ENCODE measurements at regions not wholly inside any gene's neighbourhood (a gene's known extent, or its start where the extent isn't known, plus 50 kb on each side); places are given as distances from the start of the nearest gene placed in this dataset.

DNA sequence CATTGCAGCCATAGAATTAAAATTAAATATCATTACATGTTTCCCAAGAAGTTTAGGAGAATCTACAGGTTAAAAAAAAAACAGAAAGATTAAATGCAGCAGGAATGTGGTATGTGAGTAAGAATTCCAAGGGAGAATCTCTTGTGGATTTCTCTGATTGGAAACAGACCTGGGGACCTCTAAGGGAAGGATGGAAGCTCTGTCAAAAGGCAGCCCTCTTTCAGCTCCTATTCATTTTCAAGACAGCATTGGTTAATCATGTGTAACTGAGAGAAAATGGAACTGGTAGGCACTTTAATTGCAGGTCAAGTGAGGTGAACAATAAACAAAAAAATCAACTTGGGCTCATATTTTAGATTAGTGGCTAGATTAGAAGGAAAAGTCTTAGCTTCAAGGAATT, 81.4 kb upstream of the MTPN start:
- no peak for DNase-seq

DNA sequence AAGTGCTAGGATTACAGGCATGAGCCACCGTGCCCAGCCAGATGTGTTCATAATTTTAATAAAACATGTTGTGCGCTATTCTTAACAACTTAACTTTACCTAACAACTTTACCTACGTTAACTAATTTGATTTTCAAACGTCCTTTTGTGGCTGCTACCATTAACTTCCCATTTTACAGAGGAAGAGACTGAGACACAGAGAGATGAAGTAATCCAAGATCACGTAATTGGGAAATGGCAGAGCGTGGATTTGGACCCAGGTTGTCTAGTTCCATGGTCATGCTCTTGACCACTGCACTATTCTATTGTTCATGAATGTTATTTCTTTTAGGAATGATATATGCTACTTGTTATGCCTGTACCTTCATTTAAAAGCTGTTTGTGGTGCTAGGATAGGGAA, 80.3 kb upstream of the MTPN start:
- DNase-seq: no peak

DNA sequence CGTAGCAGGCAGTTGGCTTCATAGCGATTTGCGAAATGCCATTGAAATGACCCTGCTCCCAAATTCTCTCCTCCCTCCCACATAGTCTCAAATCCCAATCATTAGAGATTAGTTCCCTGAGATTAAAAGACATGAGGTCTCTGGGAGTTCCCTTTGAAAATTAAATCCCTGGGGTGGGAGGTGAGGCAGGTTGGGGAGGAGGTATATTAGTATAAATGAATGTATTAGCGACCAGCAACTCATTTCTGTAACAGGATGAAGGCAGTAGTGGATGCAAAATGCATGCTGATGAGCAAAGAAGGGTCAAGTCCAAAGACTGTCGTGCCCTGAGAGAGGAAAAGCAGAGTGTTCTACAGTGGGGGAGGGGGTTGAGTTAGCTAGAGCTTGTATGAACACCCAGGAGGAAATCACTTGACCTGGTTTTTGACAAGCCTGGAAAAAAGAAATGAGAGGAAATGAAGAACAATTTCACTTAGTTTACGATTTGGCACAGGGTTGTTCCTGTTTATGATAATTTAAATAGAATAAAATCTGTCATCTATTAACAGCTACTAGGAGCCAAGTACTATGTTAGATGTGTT, 79.6 kb upstream of the MTPN start:
- no peak for DNase-seq

DNA sequence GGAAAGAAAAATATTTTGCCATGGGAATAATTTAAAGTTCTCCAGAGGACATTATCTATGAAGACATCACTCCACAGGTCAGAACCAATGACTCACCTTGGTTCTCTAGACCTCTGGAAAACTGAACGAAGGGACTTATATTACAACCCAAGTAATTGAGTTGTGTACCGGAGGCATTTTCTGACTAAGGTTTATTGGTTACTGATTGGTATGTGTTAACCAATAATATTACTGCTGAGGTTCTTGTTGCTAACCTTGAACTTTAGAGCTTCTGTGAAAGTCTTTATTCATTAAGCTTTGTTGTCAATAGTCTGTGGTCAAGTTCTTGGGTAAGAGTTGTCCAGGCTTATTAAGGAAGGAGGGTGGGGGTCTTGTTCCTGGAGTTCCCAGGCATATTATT, 78.1 kb upstream of the MTPN start:
- DNase-seq: no peak

DNA sequence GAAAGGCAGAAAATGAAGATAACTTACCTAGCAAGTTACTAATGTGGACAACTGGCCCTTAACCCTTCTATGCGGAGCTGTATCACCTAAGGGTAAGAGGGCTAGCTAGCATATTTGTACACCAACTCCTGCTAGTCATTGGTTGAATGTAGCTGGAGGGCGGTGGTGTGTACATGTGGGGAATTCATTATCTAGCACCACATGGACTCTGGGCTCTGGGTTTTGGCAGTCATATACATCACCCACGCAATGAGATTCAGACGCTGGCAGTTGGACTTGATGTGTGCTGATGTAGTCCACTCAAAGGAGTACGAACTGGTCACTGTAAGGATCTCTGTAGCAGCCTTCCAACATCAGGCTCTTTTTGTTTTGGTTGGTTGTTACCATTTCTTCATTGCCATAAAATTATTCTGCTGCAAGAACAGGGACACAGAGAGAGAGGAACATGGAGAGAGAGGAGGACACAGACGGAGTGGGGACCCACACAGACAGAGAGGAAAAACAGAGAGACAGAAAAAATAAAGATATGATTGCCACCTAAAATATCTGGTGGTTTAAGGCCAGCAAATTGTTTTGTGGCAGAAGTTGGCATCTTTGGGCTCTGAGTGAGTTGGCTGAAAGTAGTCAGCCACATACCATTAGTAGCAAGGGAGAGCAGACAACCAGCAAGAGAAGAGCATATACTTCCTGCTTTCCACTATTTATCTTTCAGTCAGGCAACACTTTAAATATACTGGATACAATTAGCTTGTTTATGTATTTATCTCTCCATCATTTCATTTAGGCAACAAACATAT, 76.7 kb upstream of the MTPN start:
- DNase-seq: no peak

GRCh38 chr7:136051203-136051928, 74.2 kb upstream of the MTPN start:
- no peak for DNase-seq

GRCh38 chr7:136050462-136050847, 73.3 kb upstream of the MTPN start:
- DNase-seq: no peak

DNA sequence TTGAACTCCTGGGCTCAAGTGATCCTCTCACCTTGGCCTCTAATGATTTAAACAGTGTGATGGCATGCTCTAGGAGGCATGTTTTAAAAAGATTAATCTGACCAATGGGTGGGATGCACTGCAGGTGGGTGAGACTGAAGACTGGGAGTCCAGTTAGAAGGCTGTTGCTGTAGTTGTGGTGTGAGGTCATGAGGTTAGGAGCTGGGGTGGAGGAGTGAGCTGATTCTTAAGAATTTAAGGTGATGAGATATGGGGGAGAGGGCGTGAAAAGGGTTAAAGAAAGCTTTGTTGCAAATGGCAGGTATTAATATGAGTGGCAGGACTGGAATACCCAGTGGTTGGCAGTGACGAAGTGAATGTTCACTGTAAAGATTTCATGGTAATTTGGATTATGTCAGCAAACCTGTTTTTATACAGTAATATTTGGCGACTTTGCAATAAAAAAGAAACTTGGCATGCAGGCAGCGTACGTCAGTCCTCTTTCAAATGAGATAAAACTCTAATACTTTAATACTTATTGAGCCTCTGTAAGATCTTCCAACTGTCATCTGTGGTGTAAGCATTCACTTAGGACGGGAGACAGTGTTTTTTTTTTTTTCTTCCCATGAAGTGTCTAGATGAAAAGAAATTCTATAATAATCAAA, 72.8 kb upstream of the MTPN start:
- DNase-seq: no peak

DNA sequence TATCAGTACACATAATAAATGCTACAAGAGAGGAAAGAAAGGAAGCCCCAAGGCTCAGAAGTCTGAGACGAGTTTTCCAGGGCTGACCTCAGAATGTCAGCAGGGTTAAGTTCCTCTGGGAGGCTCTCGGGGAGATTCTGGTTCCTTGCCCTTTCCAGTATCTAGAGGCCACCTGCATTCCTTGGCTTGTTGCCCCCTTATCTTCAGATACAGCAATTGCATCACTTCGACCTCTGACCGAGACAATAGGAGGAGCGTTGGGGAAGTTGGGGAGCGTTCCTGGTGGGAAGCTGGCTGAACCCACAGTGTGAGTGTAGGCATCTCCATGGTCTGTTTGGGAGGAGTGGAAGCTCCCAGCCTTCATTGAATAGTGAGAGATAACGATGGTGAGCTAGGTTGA, 72.0 kb upstream of the MTPN start:
- no peak for DNase-seq

DNA sequence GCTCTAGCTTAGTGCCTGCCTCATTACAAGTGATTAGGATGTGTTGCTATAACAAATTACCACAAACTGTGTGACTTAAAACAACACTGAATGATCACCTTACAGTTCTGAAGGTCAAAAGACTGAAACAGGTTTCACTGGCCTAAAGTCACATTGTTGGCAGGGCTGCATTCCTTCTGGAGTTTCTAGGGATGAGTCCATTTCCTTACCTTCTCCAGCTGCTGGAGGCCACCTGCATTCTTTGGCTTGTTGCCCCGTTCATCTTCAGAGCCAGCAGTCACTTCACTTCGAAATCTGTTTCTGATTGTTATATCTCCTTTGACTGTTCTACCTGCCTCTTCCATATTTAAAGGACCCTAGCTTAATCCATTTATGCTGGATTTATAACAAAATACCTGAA, 69.4 kb upstream of the MTPN start:
- DNase-seq: no peak

DNA sequence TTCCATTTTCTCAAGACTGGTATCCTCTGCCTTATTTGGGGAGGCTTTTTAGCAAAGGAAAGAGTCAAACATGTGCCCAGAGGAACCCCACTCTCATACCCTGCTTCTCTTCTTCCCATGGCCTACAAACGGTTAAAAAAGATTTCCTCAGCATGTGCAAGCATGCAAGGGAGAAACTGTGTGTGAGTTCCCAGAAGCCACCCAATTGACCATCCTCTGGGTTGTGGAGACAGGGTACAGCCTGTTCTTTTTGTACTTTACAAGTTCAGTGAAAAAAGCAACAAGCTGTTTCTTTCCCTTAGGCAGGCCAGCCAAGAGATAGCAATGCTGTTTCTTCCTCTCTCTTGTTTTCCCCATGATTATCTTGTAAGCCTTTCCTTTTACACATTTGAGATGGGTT, 68.8 kb upstream of the MTPN start:
- DNase-seq: no peak

DNA sequence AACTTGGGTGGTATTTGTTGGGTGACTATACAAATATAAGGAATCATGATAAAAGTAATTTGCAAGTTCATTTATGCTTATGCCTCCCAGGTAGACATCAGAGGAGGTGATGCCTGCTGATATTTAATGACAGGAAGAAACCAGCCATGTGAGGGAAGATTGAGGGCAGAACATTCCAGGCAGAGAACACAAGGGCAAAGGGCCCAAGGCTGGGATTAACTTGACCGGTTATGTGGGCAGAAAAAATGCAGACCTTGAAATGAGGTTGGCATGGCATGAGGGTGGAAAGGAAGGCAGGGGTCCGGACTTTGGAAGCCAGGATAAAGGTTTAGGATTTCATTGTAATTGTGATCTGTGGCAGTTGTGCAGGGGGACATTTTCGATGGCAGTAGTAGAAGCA, 68.0 kb upstream of the MTPN start:
- DNase-seq: no peak

DNA sequence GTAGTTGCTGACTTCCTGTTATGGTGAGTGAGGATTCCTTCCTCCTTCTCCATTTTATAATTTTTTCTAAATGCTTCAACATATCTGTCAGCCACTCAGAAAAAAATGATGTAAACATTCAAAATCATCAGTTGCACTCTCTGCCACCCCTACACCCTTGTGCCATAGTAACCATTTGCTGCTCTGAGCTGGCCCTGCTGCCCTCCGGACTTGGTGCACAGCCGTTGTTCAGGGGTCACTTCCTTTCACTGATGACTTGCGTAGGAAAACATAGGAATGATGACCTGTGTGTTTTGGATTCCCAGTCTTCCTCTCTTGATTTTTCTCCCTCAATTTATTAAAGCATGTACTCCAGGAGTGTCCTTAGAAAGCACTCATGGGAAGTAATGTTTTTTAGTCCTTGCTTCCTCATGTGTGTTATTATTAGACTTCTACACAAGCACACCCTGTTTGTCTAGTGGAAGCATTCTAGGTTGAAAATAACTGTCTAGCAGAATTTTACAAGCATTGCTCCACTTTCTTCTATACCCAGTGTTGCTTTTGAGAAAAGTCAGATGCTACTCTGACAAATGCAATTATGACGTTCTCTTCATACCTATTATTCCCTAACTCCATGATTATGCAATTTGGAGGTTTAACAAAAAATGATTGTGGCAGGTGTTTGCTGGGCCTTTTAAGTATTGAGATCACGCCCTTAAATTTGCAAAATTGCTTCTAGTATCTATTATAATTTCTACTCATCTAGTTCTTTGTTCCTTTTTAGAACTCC, 62.6 kb upstream of the MTPN start:
- DNase-seq: no peak

DNA sequence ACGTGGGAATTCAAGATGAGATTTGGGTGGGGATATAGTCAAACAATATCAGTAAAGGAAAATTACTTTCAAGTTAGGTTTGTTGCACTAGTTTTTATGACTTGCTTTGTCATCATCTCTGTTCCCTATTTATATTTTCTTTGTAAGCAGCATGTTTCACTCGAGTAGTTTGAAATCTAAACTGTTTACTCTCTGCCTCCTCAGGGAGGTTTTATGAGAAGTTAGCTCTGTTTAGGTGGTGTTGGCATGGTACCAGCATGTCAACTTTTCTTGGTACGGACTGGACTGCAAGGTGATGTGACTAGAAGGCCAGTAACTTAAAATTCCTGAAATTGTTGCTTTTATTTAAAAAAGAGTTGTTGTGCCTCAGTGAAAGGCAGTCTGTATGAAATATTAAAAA, 59.2 kb upstream of the MTPN start:
- no peak for DNase-seq

- no peak for DNase-seq
Observed at GRCh38 chr7:136034132-136034531, 57.0 kb upstream of the MTPN start.

DNA sequence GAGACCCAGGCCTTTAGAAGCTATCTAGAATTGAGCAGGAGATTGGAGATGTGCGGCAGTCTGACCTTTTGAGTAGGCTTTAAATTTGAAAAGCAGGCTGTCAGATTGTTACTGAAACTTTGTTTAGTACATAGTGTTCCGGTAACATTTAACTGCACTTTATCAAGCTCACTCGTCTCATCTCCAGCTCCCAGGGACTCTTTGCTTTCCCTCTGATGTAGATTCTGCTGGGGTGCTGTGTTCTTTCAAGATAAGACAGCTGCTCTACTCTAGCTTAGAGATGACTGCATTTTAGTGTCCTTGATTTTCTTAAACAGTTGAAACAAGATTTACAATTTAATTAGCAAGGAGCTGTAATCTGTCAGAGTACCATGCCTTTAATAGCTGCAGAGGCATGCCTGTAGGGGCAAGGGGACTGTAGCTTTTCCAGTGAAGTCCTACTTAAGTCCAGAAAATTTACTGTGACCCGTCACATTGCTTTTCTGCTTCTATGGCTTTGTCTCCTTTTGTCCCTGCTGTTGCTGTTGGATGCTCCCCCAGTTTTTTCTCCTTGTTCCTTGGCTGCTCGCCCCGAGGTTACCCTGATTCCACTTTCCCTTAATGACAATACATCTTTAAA, 56.4 kb upstream of the MTPN start:
- no peak for DNase-seq

- DNase-seq: no peak
Observed at GRCh38 chr7:136030867-136031318, 53.7 kb upstream of the MTPN start.

DNA sequence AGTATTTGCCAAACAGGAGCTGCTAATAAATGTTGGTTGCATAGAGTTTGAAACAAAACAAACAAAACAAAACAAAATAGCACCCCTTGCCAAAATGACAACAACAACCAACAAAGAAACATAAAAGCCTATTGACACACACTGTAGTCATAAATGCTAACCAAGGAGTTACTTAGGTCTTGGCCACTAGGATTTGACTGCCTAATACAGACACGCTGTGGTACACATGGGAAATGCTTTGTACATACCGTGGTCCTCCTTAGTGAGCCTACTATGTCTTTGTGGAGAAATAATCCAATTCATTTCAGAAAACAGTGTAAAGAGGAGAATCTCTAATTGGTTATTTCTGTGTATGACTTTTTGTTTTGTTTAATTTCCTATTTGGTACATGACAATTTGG, 53.2 kb upstream of the MTPN start:
- DNase-seq: no peak

- no peak for DNase-seq
Observed at GRCh38 chr7:136027160-136027559, 50.0 kb upstream of the MTPN start.
